GM18907 (cell line): ENCODE measurements at regions not wholly inside any gene's neighbourhood (a gene's known extent, or its start where the extent isn't known, plus 50 kb on each side); places are given as distances from the start of the nearest gene placed in this dataset.

Experiments used
- ATAC-seq: cut with Tn5 transposase; IDR thresholded peaks from one replicate; pipeline ENCODE4 v1.9.1; 2021; ENCODE audit warnings: mild to moderate bottlenecking, moderate library complexity; ENCODE audit not compliant: unreplicated experiment

- no peak for ATAC-seq
Measured at GRCh38 chr5:112112346-112112745, 306.7 kb downstream of the EPB41L4A start.

- ATAC-seq = no peak
Measured at GRCh38 chr5:112109331-112110007, 309.6 kb downstream of the EPB41L4A start.

- no peak for ATAC-seq
Measured at GRCh38 chr5:112106878-112107277, 312.2 kb downstream of the EPB41L4A start.

- no peak for ATAC-seq
Measured at GRCh38 chr5:112097768-112098167, 321.3 kb downstream of the EPB41L4A start.

GRCh38 chr5:112087222-112087621 lies 330.2 kb upstream of the NREP start:
- ATAC-seq = no peak

GRCh38 chr5:112086740-112087139 lies 329.7 kb upstream of the NREP start:
- no peak for ATAC-seq

- no peak for ATAC-seq
Measured at GRCh38 chr5:112084149-112084548, 327.2 kb upstream of the NREP start.

- no peak for ATAC-seq
Measured at GRCh38 chr5:112083623-112084022, 326.6 kb upstream of the NREP start.

- ATAC-seq = no peak
Measured at GRCh38 chr5:112077180-112077579, 320.2 kb upstream of the NREP start.

- ATAC-seq = no peak
Measured at GRCh38 chr5:112070022-112070421, 313.0 kb upstream of the NREP start.

- ATAC-seq = no peak
Measured at GRCh38 chr5:112069329-112069728, 312.3 kb upstream of the NREP start.

- no peak for ATAC-seq
Measured at GRCh38 chr5:112068593-112068992, 311.6 kb upstream of the NREP start.

GRCh38 chr5:112065781-112066180 lies 308.8 kb upstream of the NREP start:
- ATAC-seq = no peak

- ATAC-seq = peak; percentile 52
Measured at GRCh38 chr5:112064956-112065355, 308.0 kb upstream of the NREP start.

- ATAC-seq = no peak
Measured at GRCh38 chr5:112064271-112064701, 307.3 kb upstream of the NREP start.

GRCh38 chr5:112063856-112064255 lies 306.9 kb upstream of the NREP start:
- no peak for ATAC-seq

- no peak for ATAC-seq
Measured at GRCh38 chr5:112063191-112063590, 306.2 kb upstream of the NREP start.

- ATAC-seq = no peak
Measured at GRCh38 chr5:112062181-112062580, 305.2 kb upstream of the NREP start.

GRCh38 chr5:112061666-112062065 lies 304.7 kb upstream of the NREP start:
- ATAC-seq = no peak

GRCh38 chr5:112059579-112060135 lies 302.7 kb upstream of the NREP start:
- no peak for ATAC-seq

- no peak for ATAC-seq
Measured at GRCh38 chr5:112049738-112050137, 292.7 kb upstream of the NREP start.

- ATAC-seq = no peak
Measured at GRCh38 chr5:112036206-112036605, 279.2 kb upstream of the NREP start.

GRCh38 chr5:112034421-112034979 lies 277.5 kb upstream of the NREP start:
- no peak for ATAC-seq
